Stimulated activated CD8-positive, alpha-beta memory T cell treated with anti-CD3 and anti-CD28 coated beads, Interleukin-15, amount 100 ng/mL, for 48 hours (primary cell): ENCODE measurements at regions not wholly inside any gene's neighbourhood (a gene's known extent, or its start where the extent isn't known, plus 50 kb on each side); places are given as distances from the start of the nearest gene placed in this dataset.

ENCODE experiments used
- DNase-seq, 2 donors: peaks; one replicate each; pipeline ENCODE4 v3.0.0-alpha.2; 2020; ENCODE audit warnings: low read depth in 2 of 2

DNA sequence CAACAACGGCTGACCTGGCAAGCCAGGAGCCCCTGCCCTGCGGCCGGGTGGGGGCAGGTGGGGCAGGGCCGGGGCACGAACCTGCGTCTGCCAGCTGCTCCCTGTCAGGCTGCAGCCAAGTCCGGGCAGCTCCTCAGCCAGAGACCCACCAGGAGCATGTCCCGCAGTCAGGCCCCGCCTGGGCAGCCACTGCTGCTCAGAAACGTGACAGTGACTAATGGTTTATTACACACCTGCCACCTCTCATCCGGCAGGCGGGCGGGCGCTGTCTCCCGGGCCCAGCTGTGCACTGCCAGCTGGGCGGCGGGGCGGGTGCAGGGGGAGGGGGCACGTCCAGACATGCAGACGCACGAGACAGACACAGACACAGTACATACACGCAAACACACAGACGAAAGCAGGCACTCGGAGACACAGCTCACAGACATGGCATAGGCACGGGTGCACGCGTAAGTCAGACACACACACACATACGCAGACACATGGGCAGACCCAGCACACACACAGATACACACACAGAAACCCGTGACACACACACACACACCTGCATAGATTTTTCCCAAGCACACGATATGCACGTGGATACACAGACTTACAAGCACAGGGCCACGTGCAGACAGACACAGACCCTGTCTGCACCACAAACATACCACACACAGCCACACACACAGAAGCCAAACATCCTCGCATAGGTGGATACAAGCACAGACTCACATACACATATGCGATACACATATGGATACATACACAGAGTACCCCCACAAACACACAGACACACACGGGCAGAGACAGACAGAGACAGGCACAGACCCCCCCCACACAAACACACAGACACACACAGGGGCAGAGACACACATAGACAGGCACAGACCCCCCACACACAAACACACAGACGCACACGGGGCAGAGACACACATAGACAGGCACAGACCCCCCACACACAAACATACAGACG lies 248.3 kb upstream of the CIBAR2 start:
- no peak for DNase-seq

DNA sequence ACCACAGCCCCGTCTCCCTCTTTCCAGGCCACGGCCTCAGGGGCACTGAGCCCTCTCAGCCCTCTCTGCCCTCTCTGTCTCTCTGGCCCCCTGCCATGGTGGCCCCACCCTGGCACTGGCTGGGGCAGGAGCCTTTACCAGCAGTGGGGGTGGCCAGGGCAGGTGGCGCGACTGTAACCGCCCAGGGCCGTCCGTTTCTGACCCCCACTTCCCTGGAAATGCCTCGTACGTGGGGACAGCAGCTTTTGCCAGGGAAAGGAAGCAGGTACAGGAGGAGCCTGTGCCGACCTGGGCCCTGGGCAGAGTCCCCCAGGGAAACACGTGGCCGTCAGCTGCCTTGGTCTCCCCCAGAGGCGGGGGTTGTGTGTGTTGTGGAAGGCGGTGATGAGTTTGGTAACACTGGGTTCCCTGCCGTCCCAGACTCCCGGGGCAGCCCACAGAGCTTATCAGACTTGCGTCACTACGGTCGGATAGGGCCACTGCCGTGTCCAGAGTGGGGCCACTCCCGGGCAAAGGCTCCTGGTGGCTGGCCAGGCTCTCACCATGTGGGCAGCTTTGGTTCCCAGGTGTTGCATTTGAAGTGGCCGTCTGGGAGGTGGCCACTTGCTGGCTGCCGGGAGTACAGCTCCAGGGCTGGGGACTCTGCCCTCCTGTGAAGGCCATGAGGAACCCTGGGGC lies 249.3 kb upstream of the CIBAR2 start:
- DNase-seq: no peak

DNA sequence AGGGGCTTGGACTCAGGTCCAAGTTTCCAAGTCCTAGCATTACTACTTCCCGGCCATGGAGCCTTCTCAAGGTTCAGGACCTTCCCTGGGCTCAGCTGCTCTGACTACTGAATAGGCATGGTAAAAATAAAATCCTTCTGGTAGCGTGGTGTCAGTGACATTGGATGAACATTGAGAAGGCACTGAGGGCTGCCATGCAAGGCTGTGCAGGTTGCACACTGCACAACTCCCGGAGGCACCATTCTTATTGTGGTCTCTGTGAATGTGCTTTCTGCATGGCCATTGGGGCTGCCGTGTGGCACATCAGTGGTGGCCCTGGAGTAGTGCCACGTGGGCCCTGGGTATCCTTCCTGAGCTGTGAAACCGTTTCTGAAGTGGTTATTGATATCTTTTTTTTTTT lies 250.2 kb upstream of the CIBAR2 start:
- no peak for DNase-seq

DNA sequence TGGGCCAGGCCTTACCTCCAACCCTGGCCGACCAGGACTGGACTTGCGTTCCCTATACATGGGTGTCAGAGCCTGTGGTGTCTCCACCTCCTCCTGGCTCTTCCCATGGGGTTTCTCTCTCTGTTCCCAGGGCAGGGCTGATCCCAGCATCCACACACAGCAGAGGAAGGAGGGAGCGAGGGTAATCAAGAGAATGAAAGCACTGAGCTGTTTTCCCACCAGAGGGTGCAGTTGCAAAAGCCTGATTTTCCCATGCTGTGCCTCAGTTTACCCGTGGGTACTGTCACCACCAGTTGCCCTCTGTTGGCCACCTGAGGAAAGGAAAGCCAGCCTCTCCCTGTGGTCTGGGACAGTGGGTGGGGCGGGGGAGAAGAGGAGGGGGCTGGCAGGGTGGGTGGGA lies 249.7 kb upstream of the GSE1 start:
- DNase-seq: no peak

DNA sequence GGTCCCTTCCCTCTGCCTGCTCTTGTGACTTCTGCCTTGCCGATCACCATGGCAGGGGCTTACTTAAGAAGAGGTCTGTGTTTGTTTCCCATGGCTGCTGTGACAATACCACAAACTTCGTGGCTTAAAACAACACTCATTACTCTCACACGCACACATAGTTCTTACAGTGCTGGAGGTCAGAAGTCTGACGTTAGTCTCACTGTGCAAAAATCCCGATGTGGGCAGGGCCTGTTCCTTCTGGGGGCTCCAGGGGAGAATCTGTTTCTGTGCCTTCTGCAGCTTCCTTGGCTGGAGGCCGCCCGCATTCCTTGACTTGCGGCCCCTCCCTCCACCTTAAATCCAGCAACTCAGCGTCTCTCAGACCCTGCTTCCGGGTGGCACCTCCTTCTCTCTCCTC lies 249.2 kb upstream of the GSE1 start:
- no peak for DNase-seq

DNA sequence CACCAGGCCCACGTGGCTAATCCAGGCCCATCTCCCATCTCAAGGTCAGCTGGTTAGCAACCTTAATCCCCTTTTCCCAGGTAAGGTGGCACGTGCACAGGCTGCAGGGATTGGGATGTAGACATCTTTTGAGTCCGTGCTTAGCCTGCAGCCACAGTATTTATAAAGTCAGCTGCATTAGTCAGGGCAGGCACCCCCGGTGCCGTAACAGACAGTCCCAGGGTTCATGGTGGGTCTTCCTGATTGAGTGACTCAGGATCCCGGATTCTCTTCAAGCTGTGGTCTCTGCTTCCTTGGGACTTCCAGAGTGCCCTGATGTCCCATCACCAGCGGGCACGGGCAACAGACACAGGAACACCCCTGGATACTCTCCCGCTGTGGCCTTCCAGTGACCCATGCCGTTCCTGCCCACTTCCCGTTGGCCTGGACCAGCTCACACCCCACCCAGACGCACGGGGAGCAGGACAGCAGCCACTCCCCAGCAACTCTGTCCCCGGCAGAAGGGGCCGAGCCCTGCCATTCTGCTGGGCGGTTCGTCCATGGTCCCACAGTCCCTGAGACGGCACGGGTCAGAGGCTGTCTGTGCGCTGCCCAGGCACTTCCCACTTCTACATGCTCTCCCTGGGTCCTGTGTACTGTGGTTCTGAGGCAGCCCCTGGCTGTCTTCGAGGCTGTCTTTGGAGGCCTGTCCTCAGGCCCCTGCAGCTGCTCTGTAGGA lies 248.6 kb upstream of the GSE1 start:
- no peak for DNase-seq

DNA sequence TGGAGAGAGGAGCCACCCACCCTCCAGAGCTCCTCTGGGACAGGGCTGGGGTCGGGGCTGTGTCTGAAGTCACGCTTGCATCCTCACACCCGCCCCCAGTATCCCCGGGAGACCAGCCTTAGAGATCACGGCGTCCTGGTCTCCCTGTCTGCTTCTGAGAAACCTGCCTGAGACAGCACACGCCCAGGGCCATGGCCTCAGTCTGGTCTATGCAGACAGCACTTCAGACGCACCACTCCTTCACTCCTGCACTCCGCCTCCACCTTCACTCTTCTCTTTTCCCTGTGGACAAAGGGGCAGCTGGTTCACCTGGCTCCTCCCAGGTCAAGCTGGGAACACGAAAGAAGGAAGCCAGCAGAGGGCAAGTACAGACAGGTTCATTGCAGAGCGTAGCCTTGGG lies 248.0 kb upstream of the GSE1 start:
- DNase-seq: no peak

DNA sequence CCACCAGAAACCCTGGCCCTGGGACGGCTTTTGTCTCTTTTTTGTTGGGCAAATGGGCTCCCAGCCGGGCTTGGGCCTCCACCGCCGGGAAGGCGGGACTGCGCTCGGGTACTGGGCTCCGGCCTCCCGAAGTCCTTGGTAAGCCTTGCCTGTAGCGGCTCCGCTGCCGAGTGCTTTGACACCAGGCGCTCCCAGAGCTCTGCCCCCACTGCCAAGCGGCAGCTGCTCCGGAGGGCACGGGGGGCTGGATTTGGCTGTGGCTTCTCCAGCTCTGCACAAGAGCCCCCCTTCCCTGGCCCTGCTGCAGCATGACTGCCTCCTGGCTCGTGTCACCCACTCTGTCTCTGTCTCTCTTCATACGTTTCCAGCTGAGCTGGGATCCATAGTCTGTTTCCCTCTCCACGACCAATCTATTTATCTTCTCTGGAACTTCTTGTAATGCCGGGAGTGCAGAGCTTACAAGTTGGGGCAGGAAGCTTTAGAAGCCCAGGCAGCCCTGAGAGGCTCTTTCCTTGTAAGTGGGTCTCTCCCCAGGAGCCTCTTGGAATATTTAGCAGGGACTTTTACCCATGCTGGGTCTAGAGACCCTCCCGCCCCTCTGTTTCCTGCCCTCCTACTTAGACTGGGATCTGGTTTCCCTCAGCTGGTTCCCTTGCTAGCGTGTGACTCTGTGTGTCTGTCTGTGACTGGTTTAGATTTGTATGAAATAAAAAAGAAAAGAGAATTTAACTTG lies 246.9 kb upstream of the GSE1 start:
- no peak for DNase-seq

DNA sequence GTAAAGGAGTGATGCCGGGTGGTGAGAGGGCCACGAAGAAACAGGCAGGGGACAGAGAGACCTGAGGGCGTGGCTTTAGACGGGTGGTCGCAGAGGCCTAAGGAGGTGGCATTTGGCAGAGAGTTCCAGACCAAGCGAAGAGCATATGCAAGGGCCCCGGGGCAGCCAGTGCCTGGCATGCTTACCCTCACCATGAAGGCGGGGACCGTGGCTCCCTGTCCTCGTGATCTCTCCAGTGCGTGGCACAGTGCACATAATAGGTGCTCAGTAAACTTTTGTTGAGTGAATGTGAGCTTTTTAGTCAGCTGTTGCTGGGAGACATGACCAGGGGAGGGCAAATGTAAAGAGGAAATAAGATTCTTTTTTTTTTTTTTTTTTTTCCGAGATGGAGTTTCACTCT lies 245.6 kb upstream of the GSE1 start:
- DNase-seq: no peak

DNA sequence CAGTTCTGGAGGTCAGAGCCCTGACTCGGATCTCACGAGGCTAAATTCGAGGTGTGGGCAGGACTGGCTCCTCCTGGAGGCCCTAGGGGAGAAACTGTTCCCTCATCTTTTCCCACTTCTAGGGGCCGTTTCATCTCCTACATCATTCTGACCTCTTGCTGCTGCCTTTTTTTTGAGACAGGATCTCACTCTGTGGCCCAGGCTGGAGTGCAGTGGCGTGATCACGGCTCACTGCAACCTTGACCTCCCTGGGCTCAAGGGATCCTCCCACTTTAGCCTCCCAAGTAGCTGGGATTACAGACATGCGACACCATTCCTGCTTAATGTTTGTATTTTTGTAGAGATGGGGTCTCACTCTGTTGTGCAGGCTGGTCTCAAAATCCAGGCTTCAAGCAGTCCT lies 244.1 kb upstream of the GSE1 start:
- no peak for DNase-seq

DNA sequence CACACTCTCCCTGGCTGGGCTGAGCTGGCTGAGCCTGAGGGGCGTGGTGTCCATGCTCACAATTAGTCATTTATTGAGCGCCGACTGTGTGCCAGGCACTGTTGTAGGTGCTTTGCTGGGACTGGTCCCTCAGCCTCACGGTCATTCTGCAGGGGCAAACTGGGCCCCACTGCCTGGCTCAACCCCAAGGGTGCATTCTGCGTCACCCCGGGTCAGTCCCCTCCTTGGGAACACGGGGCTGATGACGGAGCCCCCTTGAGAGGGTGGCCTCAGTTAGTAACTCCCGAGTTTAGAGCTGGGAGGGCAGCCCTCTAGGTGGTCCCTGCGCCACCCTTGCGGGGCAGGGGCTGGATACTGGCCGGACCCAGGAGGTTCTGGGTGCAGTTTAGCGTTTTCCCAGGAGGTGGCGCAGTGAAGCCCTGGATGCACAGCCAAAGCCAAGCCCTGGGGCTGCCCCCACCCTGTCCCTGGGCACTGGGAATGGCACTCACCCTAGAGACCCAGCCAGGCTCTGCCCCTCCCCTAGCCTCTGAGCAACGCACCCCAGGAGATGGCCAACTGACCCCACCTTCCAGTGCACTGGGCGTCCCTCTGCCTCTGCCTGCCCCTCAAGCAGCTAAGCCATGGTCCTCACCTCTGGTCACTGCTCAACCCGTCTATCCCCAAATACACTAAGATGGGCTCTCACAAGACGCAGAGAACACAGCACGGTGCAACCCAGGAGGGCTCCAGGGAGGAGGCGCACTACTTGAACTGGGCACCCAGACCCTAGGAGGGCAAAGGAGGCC lies 243.2 kb upstream of the GSE1 start:
- peak in 1 of 2 donors; percentile 25 for DNase-seq

DNA sequence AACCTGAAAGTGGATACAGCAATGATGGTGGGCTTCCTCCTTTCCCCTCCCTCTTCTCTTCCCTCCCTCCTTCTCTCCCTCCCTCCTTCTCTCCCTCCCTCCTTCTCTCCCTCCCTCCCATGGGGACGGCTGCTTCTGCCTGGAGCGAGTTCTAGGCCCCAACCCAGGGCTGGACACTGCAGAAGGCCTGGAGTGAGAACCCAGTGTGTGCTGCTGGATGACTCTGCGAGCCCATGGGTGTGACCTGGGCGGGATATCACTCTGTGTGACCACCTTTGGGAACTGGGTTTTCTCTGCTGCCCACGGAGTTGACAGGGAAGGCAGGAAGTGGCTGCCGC lies 242.6 kb upstream of the GSE1 start:
- DNase-seq: no peak

DNA sequence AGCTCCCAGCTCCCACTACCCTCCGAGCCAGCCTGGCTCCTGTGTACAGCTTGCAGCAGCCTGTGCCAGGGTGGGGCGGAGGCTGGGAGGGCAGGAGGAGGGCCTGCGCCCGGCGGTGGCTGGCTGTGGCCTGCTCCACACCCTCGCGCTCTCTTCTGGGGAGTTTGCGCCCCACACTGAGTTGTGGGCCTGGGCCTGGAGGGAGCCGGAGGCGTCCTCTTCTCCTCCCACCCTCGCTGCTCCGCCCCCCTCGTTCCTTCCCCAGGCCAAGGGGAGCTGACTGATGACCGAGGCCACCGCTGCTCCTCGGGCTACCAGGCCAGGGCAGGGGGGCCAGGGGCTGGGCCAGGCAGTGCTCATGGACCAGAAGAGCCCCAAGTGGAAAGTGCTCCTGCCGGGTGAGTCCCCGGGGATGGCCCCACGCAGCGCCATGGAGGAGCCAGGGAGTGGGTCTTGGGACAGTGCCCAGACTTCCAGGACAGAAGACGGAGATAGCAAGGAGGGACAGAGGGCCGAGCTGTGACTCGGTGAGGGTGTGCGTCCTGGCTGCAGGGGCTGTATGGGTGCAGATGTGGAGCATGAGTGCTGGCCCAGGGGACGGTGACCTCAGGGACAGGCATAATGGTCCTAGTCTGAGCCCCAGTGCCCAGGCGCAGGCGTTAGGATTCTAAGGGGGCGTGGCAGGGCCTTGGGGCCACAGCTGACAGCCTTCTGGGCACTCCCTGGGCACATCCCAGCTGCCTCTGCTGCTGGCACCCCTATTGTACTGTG lies 242.1 kb upstream of the GSE1 start:
- DNase-seq: no peak

DNA sequence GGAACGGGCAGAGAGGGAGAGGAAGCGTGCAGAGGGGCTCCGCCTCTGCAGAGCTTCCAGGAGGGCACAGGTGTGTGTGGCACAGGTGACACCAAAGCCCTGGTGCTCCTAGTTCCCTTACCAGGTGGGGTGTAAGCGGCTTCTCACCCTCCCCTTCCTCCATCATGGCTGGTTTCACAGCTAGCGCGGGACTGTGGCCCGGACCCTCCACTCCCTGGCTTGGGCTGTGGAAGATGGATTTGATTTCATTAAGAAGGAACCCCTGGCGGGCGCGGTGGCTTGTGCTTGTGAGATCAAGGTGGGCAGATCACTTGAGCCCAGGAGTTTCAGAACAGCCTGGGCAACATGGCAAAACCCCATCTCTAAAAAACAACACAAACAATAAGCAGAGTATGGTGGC lies 241.2 kb upstream of the GSE1 start:
- no peak for DNase-seq

DNA sequence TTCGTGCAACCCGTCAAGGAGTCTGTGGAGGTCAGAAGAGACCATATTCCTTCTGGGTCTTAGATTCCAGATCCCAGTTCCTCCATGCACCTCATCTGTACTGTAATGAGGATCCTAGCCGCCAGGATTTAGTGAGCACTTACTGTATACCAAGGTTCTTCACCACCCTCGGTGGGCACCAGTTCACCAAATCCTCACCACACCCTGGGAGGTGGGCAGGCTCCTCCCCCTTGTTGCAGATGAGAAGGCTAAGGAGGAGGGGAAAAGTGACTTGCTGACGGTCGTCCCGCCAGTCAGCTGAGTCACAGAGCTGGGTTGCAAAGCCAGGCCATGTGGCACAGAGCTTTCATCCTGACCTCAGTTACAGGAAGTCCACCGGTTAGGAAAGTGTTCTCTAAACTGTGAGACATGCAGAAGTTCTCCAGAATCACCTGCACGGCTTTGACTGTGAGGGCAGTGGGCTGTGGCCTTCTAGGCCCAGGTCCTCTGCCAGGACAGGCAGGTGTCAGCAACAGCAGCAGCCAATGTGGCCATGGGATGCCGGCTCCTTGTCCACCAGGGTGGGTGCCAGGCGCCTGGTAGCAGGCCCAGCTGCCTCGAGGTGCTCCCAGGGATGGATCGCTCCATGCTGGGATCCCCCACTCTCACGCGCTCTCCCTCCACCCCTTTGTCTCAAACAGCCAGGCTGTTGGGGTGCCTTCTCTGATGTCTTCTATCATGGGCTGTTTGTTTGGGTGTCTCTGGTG lies 240.3 kb upstream of the GSE1 start:
- DNase-seq: peak; percentile 34 to 49

DNA sequence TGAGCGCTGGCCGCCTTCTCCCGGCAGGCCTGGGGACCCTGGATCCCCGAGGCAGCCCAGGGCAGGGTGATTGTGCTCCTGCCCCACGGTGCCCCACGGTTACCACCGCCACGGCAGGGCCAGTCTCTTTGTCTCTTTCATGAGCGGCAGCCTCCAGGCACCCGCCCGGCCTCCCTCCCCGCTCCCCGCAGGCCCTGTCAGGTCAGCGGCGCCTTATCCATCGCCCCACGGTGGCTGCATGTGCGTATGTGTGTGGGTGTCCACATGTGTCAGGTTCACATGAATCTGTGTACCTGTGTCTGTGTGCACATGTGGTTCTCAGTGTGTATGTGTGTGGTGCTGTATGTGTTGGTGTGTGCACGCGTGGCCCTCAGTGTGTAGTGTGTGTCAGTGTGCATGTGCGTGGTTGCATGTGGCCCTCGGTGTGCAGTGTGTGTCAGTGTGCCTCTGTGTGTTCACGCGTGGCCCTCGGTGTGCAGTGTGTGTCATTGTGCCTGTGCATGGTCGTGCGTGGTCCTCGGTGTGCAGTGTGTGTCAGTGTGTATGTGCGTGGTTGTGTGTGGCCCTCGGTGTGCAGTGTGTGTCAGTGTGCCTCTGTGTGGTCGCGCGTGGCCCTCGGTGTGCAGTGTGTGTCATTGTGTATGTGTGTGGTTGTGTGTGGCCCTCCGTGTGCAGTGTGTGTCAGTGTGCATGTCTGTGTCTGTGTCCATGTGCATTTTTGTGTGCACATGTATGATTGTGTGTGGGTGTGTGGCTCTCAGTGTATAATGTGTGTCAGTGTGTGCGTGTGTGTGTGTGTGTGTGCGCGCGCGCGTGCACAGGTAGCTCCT lies 239.2 kb upstream of the GSE1 start:
- no peak for DNase-seq

DNA sequence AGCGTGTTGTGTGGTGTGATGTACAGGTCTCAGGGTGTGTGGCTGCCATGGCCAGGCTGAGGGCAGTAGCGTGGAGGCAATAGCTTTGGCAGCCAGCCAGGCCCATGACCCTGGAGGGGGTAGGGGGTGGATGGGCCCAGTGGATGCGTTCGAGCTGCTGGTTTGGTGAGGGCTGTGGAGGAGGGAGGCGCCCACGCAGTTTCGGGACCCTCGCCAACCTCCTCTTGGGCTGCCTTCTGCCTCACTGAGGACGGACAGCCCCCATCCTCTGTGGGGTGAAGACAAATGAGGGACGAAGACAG lies 238.6 kb upstream of the GSE1 start:
- DNase-seq: no peak

DNA sequence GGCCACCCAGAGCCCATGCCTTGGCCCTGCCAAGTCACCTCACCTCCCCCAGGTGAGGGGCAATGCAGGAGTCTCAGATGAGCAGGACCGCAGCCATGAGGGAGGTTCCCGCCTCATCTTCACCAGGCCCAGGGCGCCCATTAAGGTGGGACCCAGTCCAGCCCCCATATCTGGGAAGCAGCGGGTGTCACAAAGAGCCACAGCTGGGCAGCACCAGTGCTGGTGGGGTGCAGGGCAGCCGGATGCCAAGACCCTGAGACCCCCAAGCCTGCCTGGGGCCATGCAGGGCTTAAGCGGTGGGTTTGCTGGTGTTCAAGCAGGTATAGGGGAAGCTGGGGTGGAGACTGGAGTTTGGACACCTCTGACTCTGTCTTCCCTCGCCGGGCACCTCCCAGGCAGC lies 237.8 kb upstream of the GSE1 start:
- no peak for DNase-seq
